ENCODE measurements at regions not wholly inside any gene's neighbourhood (a gene's known extent, or its start where the extent isn't known, plus 50 kb on each side); places are given as distances from the start of the nearest gene placed in this dataset.

- TF ChIP-seq EZH2phosphoT487 (conservative IDR thresholded peaks at IDR 0.05; ENCODE audit: low read length): no peak
- no peak for TF ChIP-seq CTCF (IDR thresholded peaks at IDR 0.05; ENCODE audit: insufficient read depth, low read length, poor library complexity, severe bottlenecking)
- no peaks in the 10 kb centered on the region for H3K9me2 ChIP-seq (replicated peaks; ENCODE audit: insufficient read depth, low read length)
- H3K27me3 ChIP-seq (ENCODE audit: low read length): no peaks in the 10 kb centered on the region
- no peaks in the 10 kb centered on the region for H3K79me2 ChIP-seq (ENCODE audit: insufficient read depth, low read length)
- H3K4me2 ChIP-seq (ENCODE audit: low read depth, low read length, poor library complexity, severe bottlenecking): no peak overlapping the region
- no peaks in the 10 kb centered on the region for H3K9me3 ChIP-seq (ENCODE audit: insufficient read depth, low read length)
- H3K27ac ChIP-seq (ENCODE audit: low read depth, low read length): no peak overlapping the region
- no peaks in the 10 kb centered on the region for H4K20me1 ChIP-seq (ENCODE audit: low read depth, low read length)
- no peaks in the 10 kb centered on the region for H3K36me3 ChIP-seq (ENCODE audit: low read length)
- H3K9ac ChIP-seq (ENCODE audit: low read length): no peak overlapping the region
- no peak overlapping the region for H3K4me3 ChIP-seq (ENCODE audit: insufficient read depth, low read length, poor library complexity, severe bottlenecking)
- H3F3A ChIP-seq (ENCODE audit: insufficient read depth): no peaks in the 10 kb centered on the region
- no peak overlapping the region for H2AFZ ChIP-seq (ENCODE audit: low read depth, low read length, severe bottlenecking)
Observed at GRCh38 chr3:159857840-159858239, 130.8 kb upstream of the IL12A start.

- Histone ChIP-seq H4K20me1 (ENCODE audit: low read depth, low read length) (no peaks in the 10 kb centered on the region), H3K9me2 (replicated peaks; ENCODE audit: insufficient read depth, low read length) (no peaks in the 10 kb centered on the region), H3K9ac (ENCODE audit: low read length) (no peak overlapping the region), H3K27me3 (ENCODE audit: low read length) (no peaks in the 10 kb centered on the region), H3K4me3 (ENCODE audit: insufficient read depth, low read length, poor library complexity, severe bottlenecking) (no peak overlapping the region), H3K4me2 (ENCODE audit: low read depth, low read length, poor library complexity, severe bottlenecking) (no peak overlapping the region), H3K27ac (ENCODE audit: low read depth, low read length) (no peak overlapping the region), H2AFZ (ENCODE audit: low read depth, low read length, severe bottlenecking) (no peak overlapping the region), H3F3A (ENCODE audit: insufficient read depth) (no peaks in the 10 kb centered on the region), H3K79me2 (ENCODE audit: insufficient read depth, low read length) (no peaks in the 10 kb centered on the region), H3K36me3 (ENCODE audit: low read length) (no peaks in the 10 kb centered on the region), H3K9me3 (ENCODE audit: insufficient read depth, low read length) (no peaks in the 10 kb centered on the region)
- TF ChIP-seq CTCF (IDR thresholded peaks at IDR 0.05; ENCODE audit: insufficient read depth, low read length, poor library complexity, severe bottlenecking): no peak
- TF ChIP-seq EZH2phosphoT487 (conservative IDR thresholded peaks at IDR 0.05; ENCODE audit: low read length): no peak
Observed at GRCh38 chr3:159858650-159859049, 130.0 kb upstream of the IL12A start.

- H3K27ac ChIP-seq (ENCODE audit: low read depth, low read length): no peak overlapping the region
- H3K9ac ChIP-seq (ENCODE audit: low read length): no peak overlapping the region
- no peak overlapping the region for H3K4me2 ChIP-seq (ENCODE audit: low read depth, low read length, poor library complexity, severe bottlenecking)
- H2AFZ ChIP-seq (ENCODE audit: low read depth, low read length, severe bottlenecking): no peak overlapping the region
- H3F3A ChIP-seq (ENCODE audit: insufficient read depth): no peaks in the 10 kb centered on the region
- no peaks in the 10 kb centered on the region for H4K20me1 ChIP-seq (ENCODE audit: low read depth, low read length)
- TF ChIP-seq CTCF (IDR thresholded peaks at IDR 0.05; ENCODE audit: insufficient read depth, low read length, poor library complexity, severe bottlenecking) (no peak), EZH2phosphoT487 (conservative IDR thresholded peaks at IDR 0.05; ENCODE audit: low read length) (no peak)
- H3K79me2 ChIP-seq (ENCODE audit: insufficient read depth, low read length): no peaks in the 10 kb centered on the region
- no peak overlapping the region for H3K4me3 ChIP-seq (ENCODE audit: insufficient read depth, low read length, poor library complexity, severe bottlenecking)
- no peaks in the 10 kb centered on the region for H3K36me3 ChIP-seq (ENCODE audit: low read length)
- H3K9me2 ChIP-seq (replicated peaks; ENCODE audit: insufficient read depth, low read length): no peaks in the 10 kb centered on the region
- no peaks in the 10 kb centered on the region for H3K27me3 ChIP-seq (ENCODE audit: low read length)
- H3K9me3 ChIP-seq (ENCODE audit: insufficient read depth, low read length): no peaks in the 10 kb centered on the region
Observed at GRCh38 chr3:159859424-159859823, 129.2 kb upstream of the IL12A start.

Measured in SU-DHL-6 (cell line).